GM21825 (cell line): ENCODE measurements at regions not wholly inside any gene's neighbourhood (a gene's known extent, or its start where the extent isn't known, plus 50 kb on each side); places are given as distances from the start of the nearest gene placed in this dataset.
"Not testable (repeated sequence)": the region's sequence is repeated elsewhere in the genome, so short reads cannot be mapped to it uniquely, and the experiment has no call there.

Experiments
- ATAC-seq: cut with Tn5 transposase; IDR thresholded peaks from one replicate; pipeline ENCODE4 v1.9.1; 2021; ENCODE audit warnings: mild to moderate bottlenecking, moderate library complexity; ENCODE audit not compliant: unreplicated experiment

DNA sequence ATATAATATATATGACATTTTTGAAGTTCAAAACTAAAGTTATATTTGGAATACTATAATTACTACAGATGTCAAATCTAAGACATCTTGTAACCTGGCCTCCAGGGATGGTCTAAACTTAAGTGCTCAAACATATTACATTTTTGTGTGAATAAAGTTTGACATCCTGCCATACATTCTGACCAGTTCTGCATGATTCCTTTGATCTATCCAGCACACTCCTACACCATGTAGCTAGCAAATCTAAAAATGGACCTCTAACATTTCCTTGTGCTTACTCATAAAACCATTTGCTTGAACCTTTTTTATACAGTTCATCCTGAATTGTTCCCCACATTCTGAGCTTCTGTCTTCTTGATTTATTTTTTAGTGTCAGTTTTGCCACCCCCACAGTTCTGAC lies 294.3 kb upstream of the ZNF804A start:
- ATAC-seq = no peak

DNA sequence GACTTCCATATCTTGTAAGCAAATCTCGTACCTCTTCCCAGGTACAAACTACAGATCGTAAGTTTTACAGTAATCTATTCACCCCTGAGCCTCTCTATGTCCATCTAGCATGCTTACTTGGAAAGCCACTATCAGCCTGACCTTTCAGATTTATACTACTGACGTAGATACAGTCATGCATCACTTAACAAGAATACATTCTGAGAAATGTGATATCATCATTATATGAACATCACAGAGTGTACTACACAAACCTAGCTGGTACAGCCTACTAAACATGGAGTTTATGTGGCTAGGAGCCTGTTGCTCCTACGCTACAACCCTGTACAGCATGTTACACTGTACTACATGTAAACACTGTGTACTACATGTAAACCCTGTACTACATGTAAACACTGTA lies 293.2 kb upstream of the ZNF804A start:
- no peak for ATAC-seq

DNA sequence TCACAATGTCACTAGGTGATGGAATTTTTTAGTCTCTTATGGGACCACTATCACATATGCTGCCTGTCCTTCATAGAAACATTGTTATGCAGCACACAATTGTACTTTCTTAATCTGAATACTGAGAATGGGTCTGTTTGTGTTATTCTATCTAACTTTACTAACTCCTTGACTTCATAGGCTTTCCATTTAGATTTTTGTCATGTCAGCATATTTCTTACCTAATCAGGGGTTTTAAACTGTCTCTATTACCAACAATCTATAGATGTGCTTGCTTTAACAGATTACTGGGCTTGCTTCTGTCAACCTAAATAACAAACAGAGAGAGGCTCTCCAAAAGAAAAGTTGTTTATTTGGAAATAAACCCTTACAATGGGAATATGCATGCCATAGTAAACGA lies 289.6 kb upstream of the ZNF804A start:
- no peak for ATAC-seq

DNA sequence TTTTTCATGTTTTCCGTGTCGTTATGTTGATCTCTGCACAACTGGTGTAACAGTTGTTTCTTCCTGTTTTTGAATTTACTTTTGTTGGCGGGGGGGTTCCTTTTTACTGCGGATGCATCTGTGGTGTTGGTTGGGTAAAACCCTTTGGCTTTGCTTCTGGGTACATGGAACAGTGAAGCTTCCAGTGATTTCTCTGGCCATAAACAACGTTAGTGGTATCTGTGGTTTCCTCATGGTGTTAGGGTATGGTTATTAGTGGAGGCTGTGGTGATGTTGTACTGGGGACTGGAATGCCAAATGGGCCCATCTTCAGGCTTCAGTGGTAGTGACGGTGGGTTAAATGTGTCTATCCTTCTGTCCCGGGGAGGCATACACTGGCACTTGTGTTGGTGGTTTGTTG lies 285.4 kb upstream of the ZNF804A start:
- no peak for ATAC-seq

DNA sequence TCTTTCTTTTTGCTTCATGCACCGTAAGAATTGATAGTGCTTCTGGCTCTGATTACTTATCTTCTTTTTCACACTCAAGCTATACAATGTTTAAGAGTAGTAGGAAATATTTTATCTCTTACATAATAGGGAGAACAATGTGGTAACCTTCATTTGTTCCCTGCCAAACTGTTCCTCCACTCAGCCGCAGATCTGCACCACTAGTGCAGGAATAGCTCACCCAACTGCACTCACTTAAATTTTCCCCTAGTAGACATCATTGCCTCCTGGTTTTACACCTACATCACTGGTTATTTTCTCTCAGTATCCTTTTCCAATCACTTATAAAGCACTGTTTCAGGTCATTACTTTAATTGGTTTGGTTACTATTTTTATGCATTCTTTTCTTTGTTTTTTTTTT lies 283.5 kb upstream of the ZNF804A start:
- ATAC-seq = no peak

DNA sequence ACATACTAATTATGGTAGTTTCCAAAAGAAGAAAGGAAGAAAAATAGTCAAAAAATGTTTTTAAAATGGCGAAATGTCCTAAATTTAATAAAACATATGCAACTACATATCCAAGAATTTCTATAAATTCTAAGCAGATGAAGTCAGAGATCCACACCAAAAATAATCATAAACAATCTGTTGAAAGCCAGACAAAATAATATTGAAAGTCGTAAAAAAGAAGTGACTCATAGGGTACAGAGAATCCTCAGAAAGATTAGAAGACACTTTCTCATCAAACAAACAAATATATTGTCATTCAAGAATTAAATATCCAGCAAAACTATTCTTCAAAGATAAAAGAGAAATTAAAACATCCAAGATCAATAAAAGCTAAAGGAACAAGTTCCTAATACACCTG lies 281.4 kb upstream of the ZNF804A start:
- no peak for ATAC-seq

DNA sequence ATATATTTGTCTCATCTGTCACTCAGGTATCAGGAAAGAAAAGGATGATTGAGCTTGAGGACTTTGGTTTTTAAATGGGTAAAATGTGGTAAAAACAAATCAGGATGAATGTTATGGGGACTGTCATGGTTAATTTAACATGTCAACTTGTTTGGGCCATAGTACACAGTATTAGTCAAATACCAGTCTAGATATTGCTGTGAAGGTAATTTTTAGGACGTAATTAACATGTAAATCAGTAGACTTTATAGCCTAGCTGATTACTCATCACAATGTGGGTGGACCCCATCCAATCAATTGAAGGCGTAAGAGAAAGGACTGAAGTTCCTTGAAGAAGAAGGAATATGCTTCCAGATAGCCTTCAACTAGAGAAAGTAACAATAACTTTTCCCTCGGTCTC lies 275.7 kb upstream of the ZNF804A start:
- no peak for ATAC-seq

DNA sequence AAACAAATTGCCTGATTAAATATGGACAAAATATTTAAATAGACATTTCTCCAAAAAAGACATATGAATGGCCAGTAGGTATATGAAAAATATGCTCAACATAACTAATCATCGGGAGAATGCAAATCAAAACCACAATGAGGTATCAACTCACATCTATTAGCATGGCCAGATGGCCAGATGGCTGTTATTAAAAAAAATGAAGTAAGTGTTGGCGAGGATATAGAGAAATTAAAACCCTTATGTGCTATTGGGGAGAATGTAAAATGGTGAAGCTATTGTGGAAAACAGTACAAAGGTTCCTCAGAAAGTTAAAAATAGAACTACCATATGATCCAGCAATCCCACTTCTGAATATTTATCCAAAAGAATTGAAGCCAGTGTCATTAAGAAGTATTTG lies 272.3 kb upstream of the ZNF804A start:
- ATAC-seq = no peak

DNA sequence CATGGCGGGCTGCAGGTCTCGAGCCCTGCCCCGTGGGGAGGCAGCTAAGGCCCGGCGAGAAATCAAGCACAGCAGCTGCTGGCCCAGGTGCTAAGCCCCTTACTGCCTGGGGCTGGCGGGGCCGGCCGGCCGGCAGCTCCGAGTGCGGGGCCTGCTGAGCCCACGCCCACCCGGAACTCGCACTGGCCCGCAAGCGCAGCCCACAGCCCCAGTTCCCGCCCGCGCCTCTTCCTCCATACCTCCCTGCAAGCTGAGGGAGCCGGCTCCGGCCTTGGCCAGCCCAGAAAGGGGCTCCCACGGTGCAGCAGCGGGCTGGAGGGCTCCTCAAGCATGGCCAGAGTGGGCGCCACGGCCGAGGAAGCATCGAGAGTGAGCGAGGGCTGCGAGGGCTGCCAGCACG lies 270.5 kb upstream of the ZNF804A start:
- ATAC-seq = not testable (repeated sequence)

DNA sequence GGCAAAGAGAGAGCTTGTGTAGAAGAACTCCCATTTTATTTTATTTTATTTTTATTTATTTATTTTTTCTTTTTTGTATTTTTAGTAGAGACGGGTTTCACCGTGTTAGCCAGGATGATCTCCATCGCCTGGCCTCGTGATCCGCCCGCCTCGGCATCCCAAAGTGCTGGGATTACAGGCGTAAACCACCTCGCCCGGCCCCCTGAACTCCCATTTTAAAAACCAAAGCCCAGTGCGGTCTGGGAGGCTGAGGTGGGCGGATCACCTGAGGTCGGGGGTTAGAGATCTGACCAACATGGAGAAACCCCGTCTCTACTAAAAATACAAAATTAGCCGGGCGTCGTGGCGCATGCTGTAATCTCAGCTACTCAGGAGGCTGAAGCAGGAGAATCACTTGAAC lies 267.8 kb upstream of the ZNF804A start:
- not testable (repeated sequence) for ATAC-seq

DNA sequence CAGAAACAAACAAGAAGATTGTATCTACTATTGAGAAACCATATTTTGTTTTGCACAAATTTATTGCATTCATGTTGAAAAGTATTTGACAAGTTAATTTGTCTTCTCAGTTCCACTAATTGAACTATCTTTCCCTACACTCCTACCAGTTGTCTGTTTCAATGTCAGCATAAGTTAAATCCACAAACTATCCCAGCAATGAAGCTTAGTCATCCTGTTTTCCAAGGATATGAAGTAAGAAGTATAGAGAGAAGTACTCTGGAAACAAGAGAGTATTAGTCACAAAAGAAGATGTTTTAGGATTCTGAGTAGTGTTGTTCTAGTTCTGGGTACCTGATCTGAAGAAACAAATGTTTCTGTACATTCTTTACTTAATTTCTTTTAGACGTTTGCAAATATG lies 261.6 kb upstream of the ZNF804A start:
- ATAC-seq = no peak

DNA sequence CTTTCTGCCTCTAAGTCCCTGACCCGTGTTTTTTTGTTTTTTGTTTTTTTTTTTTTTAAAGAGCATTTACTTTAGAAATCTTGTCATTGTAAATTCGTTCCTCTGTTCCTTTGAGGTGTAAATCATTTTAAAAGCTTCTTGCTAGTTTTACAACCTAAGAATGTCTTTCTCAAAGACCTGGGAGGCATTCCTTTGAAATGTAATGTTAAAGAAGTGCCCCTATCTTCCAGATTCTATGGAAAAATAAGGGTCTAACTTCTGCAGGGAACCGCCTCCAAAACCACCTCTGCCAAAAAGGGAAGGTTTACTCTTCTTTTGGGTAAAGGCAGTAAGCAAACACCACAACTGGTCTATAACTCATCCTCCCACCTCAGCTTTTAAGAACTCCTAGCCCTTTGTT lies 259.6 kb upstream of the ZNF804A start:
- ATAC-seq = no peak

DNA sequence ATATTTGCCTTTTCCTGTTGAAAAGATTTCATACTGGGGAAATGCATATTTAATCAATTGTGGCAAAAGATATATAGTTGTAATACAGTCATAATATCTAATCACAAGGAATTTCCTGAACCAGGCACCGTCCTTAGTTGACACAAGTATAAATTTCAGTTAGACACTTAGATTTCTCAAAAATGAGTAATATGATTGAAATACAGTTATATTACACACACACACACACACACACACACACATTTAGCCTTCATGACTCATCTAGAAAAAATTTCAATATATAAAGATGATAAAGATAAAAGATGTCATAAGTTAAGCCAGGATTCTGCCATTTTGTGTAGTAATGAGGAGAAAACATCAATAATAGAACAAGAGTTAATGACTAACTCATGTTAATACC lies 258.4 kb upstream of the ZNF804A start:
- ATAC-seq = no peak

DNA sequence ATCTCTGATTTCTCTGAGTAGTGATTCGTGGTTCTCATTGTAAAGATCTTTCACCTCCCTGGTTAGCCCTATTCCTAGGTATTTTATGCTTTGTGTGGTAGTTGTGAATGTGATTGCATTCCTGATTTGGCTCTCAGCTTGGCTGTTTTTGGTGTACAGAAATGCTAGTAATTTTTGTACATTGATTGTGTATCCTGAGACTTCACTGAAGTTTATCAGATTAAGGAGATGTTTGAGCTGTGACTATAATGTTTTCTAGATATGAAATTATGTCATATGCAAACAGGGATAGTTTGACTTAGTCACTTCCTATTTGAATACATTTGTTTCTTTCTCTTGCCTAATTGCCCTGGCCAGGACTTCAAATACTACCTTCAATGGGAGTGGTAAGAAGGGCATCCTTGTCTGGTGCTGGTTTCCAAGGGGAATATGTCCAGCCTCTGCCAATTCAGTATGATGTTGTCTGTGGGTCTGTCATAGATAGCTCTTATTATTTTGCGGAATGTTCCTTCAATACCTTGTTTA lies 251.9 kb upstream of the ZNF804A start:
- ATAC-seq = no peak

DNA sequence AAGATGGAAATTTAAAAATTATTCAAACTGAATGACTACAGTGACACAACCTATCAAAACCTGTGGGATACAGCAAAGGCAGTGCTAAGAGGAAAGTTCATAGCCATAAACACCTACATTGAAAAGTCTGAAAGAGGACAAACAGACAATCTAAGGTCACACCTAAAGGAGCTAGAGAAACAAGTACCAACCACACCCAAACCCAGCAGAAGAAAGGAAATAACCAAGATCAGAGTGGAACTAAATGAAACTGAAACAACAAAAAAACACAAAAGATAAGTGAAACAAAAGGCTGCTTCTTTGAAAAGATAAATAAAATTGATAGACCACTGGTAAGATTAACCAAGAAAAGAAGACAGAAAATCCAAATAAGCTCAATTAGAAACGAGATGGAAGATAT lies 247.2 kb upstream of the ZNF804A start:
- ATAC-seq = no peak

DNA sequence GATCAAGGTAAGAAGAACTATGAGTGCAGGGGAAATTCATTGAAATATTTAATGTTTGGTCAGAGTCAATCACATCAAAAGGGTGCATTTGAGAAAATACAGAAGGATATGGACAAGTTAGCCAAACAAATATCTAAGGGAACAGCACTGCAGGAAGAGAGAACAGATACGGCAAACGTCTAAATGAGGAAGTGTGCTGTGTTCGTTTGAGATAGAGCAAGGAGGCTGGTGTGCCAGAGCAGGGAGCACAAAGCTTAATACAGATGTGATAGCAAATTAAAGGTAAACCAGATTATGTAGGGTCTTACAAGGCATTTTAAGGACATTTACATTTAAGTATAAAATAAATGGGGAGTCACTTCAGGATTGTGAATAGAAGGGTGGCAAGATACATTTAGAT lies 241.3 kb upstream of the ZNF804A start:
- ATAC-seq = no peak

DNA sequence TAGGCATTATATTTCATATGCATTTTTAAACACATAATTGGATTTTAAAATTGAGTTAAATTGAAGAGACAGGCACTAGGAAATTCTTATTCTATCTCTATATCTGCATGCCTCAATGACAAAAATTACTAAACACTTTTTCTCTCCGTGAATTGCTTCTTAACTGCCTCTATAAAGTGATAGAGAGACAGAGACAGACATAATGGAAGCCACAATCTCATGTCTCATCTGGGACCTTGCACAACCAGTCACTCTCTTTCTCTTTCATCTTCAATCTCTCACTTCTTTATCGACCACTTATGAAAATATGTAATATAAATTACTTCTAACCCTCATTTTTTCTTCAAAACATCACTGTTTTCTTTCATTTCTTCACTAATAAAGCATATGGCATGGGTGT lies 238.9 kb upstream of the ZNF804A start:
- no peak for ATAC-seq

DNA sequence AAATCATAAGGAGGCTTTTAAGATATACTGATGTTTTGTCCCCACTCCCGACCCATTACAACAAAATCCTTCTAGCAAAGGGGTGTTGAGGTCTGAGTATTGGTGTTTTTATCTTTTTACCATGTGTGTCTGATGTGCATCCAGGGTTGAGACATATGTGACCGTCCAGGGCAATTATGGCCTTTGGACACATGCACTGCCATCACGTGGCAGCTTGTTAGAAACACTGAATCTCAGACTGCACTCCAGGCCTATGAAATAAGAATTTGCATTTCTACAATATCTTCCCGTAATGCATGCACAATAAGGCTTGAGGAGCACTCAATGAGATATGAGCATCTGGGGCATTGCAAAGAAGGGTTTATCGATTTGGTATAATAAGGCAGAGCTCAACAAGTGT lies 235.1 kb upstream of the ZNF804A start:
- no peak for ATAC-seq

DNA sequence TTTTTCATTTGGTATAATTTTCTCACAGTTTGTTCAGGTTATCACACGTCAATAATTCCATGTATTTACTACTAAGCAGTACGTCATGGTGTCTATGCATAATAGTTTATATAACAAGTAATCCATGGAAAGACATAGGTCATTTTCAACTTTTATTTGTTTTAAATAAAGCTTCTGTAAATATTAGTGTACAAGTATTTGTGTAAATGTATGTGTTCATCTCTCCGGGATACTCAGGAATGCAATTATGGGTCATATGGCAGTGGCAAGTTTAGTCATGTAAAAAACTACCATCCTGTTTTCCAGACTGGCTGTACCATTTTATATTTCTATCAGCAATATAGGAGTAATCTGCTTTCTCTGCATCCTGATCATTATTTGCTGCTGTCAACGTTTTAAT lies 231.1 kb upstream of the ZNF804A start:
- no peak for ATAC-seq

DNA sequence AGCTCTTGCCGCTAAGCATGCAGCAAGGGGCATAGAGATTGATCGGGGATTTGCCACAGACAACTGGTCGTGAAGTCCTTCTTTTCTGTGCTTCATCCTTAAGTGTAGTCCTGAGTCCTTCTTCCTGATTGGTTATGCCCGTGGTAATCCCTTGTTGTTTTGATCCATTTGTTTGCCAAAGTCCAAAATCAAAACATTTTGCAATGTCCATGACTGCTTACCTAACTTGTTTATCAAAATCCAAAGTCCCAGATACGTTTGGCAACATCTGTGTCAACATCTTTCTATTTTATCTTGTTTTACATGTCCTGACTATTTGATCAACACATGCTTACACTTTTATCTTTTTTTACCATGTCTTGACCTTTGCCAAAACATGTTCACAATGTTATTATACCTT lies 229.0 kb upstream of the ZNF804A start:
- no peak for ATAC-seq

DNA sequence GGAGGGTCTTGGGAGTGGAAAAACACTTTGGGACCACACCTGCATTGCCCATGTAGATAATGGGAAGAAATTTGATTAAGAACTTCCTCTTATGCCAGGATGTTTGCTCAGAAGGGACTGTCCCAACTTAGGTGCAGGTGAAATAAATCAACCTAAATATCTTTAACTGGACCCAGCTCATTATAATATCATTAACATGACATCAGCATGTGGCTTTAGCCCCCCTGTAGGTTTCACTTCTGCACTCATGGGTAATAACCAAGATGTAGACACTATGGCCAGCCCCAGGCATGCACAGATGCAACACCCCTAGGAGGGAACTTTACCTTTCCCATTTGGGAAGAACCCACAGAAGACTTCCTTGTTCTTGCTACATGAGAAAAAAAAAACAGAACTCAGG lies 227.4 kb upstream of the ZNF804A start:
- no peak for ATAC-seq

DNA sequence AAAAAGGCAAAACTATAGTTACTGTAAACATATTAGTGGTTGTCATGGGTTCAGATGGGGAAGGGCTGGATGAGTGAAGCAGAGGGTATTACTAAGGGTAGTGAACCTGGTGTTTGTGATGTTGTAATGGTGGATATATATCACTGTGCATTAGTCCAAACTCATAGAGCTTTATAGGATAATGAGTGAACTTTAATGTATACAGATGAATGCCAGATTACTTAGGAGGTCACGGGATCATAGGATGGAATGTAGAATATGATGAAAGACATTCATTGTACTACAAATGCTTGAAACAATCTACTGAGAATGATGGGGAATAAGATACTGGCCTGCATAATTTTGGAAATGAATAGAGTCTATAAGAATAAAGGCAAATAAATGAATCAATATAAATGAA lies 226.7 kb upstream of the ZNF804A start:
- ATAC-seq = no peak

DNA sequence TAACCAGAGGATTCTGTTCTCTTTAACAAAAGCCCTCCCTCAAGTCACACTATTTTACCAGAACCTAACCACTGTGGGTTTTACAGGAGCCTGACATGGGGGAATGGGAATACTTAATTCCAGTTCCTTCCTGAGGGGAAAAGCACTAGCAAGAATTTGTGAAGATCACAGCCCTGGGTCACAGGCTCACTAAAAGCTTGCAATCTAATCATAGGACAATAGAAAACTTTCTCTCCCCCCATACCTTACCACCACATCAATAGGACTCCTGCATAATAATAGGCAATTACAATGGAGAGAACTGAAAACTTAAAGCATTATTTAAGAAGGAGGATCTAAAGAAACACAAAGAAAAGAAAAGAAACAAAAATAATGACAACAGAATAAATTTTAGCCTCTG lies 225.8 kb upstream of the ZNF804A start:
- no peak for ATAC-seq

DNA sequence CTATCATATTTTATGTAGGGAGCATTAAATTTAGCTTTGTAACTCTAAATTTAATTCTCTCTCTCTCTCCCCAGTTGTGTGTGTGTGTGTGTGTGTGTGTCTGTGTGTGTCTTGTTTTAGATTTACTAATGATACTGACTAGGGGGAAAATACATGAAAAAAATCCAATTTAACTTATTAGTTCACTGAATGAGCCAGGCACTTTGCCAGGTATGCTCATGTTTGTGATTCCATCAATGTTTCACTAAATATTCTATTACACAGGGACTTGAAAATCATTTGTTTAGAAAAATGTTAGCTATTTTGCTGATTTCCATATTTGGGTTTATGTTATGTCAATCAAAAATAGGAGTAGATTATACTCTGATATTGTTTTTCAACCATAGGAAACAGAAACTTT lies 203.7 kb upstream of the ZNF804A start:
- ATAC-seq = no peak
